GM12801 (cell line): ENCODE measurements at regions not wholly inside any gene's neighbourhood (a gene's known extent, or its start where the extent isn't known, plus 50 kb on each side); places are given as distances from the start of the nearest gene placed in this dataset.

ENCODE experiments used
- TF ChIP-seq, protein P1 (sequence below): IDR thresholded peaks from one replicate; pipeline ENCODE4 v1.5.1; 2011; ENCODE audit warnings: control low read depth; ENCODE audit not compliant: insufficient read length; ENCODE audit errors: extremely low read depth

DNA sequence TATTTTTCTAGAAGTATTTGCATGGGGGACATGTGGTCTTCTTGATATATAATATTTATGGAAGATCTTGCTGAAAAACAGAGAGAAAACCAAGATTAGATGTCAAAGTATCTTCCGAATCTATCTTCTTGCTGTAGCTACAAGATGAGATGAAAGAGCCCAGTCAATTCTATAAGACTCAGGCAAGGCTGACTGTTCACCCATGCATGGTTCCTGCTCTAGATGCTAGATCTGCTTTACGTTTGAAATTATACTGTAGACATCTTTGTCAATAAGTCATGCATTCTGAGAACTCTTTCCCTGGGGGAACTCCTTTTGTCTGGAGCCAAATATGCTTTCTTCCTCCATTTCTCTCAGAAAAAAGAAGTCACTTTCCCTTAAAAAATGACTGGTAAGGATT, 1292.0 kb downstream of the XPNPEP1 start:
- TF ChIP-seq, protein P1, sequence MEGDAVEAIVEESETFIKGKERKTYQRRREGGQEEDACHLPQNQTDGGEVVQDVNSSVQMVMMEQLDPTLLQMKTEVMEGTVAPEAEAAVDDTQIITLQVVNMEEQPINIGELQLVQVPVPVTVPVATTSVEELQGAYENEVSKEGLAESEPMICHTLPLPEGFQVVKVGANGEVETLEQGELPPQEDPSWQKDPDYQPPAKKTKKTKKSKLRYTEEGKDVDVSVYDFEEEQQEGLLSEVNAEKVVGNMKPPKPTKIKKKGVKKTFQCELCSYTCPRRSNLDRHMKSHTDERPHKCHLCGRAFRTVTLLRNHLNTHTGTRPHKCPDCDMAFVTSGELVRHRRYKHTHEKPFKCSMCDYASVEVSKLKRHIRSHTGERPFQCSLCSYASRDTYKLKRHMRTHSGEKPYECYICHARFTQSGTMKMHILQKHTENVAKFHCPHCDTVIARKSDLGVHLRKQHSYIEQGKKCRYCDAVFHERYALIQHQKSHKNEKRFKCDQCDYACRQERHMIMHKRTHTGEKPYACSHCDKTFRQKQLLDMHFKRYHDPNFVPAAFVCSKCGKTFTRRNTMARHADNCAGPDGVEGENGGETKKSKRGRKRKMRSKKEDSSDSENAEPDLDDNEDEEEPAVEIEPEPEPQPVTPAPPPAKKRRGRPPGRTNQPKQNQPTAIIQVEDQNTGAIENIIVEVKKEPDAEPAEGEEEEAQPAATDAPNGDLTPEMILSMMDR, result no peak

DNA sequence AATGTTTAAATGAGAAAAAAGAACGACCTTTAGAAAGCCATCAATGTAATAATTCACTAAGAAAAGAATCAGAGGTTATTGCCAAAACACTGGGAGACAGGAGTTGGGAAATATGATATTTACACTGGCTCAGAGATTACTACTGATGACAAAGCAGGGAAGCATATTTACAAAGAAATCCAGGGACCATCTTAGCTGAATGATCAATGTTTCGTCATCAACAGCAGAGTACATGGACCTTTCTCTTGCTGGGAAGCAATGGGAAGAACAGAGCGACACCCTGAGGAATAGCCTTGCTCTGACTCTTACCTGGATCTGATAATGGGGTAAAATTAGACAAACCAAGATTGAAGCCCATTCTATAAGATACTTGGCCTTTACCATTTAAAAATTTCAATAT, 1293.5 kb downstream of the XPNPEP1 start:
- TF ChIP-seq, protein P1, result no peak

DNA sequence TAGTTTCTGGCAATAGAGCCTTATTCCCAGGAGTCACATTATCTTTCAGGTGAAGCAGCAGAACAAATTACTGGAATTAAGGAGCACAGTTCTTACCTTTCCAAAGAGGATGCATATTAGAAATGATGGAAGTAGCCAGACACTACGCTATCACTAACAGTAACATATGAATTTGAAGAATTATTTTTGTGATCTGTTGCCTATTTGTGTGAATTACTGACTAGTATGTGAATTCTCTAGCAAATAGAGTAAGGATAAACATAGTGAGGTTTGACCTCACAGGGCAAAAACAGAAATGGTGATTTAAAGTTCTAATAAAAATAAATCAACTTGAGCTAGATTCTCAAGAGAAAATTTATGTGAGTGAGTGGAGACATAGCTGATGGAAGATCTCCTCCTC, 1299.3 kb downstream of the XPNPEP1 start:
- TF ChIP-seq, protein P1, result no peak

- TF ChIP-seq, protein P1, result no peak
Measured at GRCh38 chr10:108620821-108621534, 1302.3 kb downstream of the XPNPEP1 start.

GRCh38 chr10:108616559-108617285, 1306.6 kb downstream of the XPNPEP1 start:
- TF ChIP-seq, protein P1, result no peak

- TF ChIP-seq, protein P1, result no peak
Measured at GRCh38 chr10:108615576-108616320, 1307.6 kb downstream of the XPNPEP1 start.

- TF ChIP-seq, protein P1, result no peak
Measured at GRCh38 chr10:108612485-108612884, 1310.8 kb downstream of the XPNPEP1 start.
